NCI-H2107 (cell line): ENCODE measurements at regions not wholly inside any gene's neighbourhood (a gene's known extent, or its start where the extent isn't known, plus 50 kb on each side); places are given as distances from the start of the nearest gene placed in this dataset.

Experiments used
- DNase-seq: peaks from one replicate; lab custom pipeline; 2025; lab: John Stamatoyannopoulos, UW

- no peak for DNase-seq
These were observed 690.8 kb downstream of the PCDH18 start for GRCh38 chr4:136841526-136841925.

DNA sequence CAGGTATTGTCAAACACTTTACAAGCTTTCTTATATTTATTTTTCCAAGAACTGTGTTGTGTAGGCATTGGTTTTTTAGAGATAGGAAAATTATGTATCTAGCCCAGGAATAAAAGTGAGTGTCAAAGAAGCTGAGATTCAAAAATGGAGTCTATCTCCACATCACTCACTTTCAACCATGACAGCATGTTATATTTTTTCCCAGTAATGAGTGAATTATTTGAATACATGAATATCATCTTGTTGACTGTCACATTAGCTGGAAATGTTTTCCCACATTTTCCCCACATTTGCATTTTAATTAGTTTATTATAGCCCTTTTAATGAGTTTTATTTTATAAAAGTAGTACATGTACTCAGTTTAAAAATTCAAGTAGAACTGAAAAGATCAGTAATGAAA lies 693.7 kb downstream of the PCDH18 start:
- no peak for DNase-seq

DNA sequence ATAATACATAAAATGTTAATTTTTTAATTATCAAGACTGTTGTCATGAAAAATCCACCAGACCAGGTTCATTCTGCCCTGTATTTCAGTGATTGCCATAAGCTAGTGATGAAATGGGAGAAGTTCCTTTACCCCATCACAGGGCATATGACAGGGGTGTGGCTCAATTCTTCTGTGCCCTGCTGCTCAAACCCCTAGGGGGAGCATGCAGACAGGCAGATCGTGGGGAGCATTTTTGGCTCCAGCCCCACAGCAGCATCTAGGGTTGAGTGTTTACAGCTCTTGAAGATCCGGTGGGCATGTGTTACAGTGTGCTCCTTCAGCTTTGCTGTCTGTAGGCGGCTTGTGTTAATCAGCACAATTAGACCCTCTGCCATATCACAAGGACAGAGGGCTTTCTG lies 700.7 kb downstream of the PCDH18 start:
- DNase-seq, result no peak

DNA sequence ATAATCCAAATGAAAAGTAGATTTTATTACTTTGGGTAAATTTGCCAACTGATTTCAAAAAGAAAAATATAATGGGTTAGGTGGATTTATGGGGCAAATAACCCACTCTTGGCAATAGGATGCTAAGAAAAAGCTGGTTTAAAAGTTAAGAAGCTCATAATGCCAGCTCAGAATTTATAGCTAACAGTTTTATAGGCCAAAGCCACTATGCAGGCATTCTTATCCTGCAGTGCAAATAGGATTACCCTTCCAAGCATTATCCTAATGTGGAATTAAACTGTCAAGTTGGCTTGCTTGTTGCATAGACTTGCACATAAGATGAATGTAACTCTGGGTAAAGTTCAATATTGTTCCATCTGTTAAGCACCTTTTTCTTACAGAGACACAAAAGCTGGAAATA lies 703.0 kb downstream of the PCDH18 start:
- DNase-seq, result no peak

DNA sequence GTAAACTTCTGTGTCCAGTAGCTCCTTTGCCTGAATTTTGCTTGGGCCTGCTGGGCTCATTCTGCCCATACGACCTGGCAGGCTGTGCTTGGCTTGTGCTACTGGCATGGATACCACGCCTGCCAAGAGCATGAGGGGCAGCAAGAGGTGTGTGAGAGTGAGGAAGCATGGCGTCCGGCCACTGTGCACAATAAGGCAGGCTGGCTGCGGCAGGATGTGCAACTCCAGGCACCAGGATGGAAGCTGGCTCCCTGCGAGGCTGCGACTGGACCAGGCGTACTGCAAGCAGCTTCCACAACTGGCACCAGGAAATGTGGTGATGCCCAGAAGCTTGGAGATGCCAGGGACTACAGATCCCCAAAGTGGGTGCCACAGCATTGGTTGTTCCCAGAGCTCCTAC lies 709.3 kb downstream of the PCDH18 start:
- DNase-seq, result no peak

- DNase-seq, result no peak
These were observed 713.4 kb downstream of the PCDH18 start for GRCh38 chr4:136818811-136819330.

- no peak for DNase-seq
These were observed 720.0 kb downstream of the PCDH18 start for GRCh38 chr4:136812100-136812880.

DNA sequence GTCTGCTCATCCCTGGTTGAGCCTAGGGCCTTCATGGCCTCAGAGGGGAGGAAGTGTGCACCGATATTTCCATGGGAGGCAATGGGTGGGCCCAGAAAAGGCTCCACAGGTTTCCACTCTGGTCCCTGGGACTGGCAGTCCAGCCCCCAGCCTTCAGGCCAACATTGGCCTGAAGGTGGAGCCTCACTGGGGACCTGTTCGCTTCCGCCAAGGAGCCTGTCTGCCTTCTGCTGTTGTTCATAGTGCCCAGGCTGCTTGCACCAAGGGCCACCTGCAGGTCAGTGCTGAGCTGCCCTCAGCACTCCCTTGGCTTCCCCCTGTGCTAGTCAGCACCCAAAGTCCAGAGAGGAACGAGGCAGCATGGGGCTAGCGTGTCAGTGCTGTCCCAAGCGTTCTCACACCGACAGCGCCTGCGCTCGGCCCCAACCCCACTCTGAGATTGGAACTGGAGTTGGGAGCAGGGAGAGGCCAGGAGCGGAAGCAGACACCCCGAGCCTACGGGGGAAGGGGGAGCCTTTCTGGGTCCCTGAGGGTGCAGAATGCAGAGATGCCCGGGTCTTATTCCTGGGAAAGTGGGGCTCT lies 720.7 kb downstream of the PCDH18 start:
- no peak for DNase-seq

DNA sequence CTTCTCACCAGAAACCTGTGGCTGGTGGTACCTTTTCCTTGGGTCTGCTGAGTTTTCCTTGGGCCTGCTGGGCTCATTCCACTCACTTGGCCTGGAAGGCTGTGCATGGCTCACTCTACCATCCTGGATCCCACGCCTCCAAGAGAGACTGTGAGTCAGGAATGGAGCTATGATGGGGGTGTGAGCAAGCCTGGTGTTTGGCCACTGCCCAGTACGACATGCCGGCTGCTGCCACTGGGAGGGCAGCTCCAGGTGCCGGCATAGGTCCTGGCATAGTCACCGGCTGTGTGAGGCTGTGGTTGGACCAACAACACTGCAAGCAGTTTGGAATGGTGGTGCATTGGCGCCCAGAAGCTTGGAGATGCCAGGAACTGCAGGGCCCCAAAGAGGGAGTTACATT lies 721.7 kb downstream of the PCDH18 start:
- DNase-seq, result no peak

- DNase-seq, result no peak
These were observed 725.5 kb downstream of the PCDH18 start for GRCh38 chr4:136806844-136807243.

DNA sequence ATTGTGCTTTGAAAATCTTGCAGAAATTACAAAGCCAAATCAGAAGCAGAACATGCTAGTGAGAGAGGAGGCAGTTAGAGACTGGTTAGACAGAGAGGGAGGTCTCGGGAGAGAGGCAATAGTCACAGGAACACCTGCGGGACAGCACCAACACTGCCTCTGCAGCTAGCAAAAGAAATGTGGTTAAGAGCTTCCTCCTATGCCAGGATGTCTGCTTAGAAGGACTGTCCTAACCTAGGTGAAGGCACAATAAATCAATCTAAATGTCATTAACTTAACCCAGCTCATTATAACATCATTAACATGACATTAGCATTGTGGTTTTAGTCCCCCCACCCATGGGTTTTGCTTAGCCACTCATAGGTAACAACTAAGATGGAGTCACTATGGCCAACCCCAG lies 726.7 kb downstream of the PCDH18 start:
- DNase-seq, result no peak

DNA sequence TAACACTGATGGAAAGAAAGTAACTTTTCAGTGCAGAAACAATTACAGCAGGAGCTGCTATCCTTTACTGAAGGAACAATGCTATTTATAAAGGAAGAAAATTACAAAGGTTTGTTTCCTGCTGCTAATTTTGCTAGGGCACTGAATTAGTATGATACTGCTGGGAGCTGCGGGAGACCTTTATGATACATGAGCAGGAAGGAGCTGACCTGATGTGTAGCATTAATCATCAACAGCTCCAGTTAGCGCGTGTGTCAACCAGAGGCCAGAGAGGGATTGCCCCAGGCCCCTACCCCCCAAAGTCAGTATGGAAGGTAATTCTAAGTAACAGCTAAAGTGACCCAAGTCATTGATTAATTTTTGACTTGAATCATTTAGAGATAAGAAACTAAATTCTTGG lies 728.9 kb downstream of the PCDH18 start:
- DNase-seq, result no peak

- DNase-seq, result no peak
These were observed 732.0 kb downstream of the PCDH18 start for GRCh38 chr4:136800248-136800647.

DNA sequence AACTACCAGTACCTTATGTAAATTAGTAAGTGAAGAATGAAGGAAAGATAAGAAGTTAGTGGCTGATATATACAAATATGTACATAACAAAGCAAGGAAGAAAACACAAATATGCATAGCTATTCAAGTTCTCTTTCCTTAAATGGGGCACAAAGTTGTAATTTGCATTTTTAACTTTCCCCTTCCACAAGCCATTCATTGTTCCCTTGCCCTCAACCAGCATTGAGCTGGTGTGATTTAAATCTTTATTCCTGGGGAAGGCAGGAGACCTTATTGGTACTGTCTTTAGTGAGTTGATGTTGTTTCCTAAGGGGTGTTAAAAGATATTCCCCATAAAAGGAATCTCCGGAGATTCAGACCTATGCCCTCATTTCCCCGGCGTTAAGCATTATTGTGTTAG lies 735.3 kb downstream of the PCDH18 start:
- no peak for DNase-seq

DNA sequence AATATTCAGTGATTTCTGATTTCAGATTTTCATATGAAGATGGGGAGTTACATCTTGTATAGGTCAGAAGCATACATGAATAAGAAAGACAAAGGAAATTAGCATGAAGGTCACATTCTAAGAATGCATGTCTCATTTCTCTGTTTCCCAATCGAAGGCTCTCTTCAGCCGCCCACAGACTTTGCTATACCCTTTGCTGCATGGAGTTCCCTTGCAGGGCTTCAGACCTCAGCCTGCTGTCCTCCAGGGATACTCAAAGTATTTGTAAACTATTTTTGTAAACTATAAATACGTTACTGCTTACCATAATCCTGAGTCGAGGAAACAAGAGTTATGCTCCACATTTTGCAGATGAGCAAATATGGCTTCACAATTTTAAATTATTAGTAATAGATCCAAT lies 738.4 kb downstream of the PCDH18 start:
- DNase-seq, result no peak

GRCh38 chr4:136784326-136784725 lies 748.0 kb downstream of the PCDH18 start:
- no peak for DNase-seq

- DNase-seq, result no peak
These were observed 762.6 kb downstream of the PCDH18 start for GRCh38 chr4:136769717-136770116.

GRCh38 chr4:136768925-136769275 lies 763.4 kb downstream of the PCDH18 start:
- DNase-seq, result no peak

- DNase-seq, result no peak
These were observed 763.9 kb downstream of the PCDH18 start for GRCh38 chr4:136768213-136768924.

GRCh38 chr4:136763919-136764318 lies 768.4 kb downstream of the PCDH18 start:
- DNase-seq, result no peak

DNA sequence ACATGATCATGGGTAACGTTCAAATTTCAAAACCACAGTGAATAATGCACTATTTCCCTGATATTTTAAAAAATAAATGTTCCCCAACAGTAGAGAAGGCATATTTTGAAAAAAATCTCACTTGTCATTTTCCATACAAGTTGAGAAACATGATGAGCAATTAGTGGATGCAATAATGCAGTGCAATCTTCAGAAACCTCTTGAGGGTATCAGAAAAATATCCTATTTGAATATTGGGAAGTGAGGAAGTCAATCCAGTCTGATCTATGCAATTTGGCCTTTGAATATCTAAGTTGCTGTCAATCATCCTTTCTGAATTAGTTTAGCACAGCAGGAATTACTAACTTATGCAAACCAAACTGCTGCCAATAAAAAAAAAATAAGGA lies 776.8 kb downstream of the PCDH18 start:
- DNase-seq, result no peak

GRCh38 chr4:136754810-136755530 lies 777.3 kb downstream of the PCDH18 start:
- no peak for DNase-seq

DNA sequence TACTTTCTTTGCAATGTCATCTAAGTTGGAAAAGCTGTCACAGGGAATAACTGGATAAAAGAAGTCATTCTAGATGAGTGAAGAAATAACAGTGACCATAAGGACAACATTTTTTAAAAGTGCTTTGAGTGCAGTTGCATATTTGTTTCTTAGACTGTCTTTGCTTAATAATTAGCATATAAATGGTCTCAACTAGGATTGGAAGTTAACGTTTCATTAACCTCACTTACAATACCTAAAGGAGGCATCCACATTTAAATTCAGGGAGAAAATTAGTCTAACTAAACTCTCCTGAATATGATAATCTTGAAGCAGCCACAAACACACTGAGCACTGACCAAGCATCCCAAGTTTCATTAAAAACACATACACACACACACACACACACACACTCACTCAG lies 780.7 kb downstream of the PCDH18 start:
- DNase-seq, result no peak
